Cardiac muscle cell (in vitro differentiated cells and primary cell): ENCODE measurements at regions not wholly inside any gene's neighbourhood (a gene's known extent, or its start where the extent isn't known, plus 50 kb on each side); places are given as distances from the start of the nearest gene placed in this dataset.

Experiments
- DNase-seq, 2 donors: peaks; one replicate each; pipeline versions ENCODE4 v3.0.0 to v3.0.0-alpha.2; 2010 to 2017; ENCODE audit warnings: low read depth in 1 of 2, low spot score in 1 of 2
- H3K27ac ChIP-seq: fragments of 200-600 bp; sonication (generic); 2 replicates; pipeline ENCODE4 v1.5.1; 2016
- H3K27me3 ChIP-seq: fragments of 200-600 bp; sonication (generic); 2 replicates; pipeline ENCODE4 v1.6.0; 2016; ENCODE audit warnings: control low read depth
- H3K36me3 ChIP-seq: fragments of 200-600 bp; sonication (generic); 2 replicates; pipeline ENCODE4 v1.5.1; 2016; ENCODE audit warnings: control low read depth
- H3K4me1 ChIP-seq: fragments of 200-600 bp; sonication (generic); 2 replicates; pipeline ENCODE4 v1.8.1; 2017; ENCODE audit warnings: low read depth, mild to moderate bottlenecking, mixed run types
- H3K4me3 ChIP-seq: fragments of 200-600 bp; sonication (generic); 2 replicates; pipeline ENCODE4 v1.5.1; 2016; ENCODE audit warnings: mild to moderate bottlenecking
- H3K9me3 ChIP-seq: fragments of 200-600 bp; sonication (generic); 2 replicates; pipeline ENCODE4 v1.5.1; 2017; ENCODE audit warnings: low read depth, mild to moderate bottlenecking, control low read depth
- CTCF ChIP-seq: IDR thresholded peaks from 2 replicates; pipeline ENCODE4 v1.5.1; 2012; ENCODE audit warnings: low read depth, mild to moderate bottlenecking, low read length

DNA sequence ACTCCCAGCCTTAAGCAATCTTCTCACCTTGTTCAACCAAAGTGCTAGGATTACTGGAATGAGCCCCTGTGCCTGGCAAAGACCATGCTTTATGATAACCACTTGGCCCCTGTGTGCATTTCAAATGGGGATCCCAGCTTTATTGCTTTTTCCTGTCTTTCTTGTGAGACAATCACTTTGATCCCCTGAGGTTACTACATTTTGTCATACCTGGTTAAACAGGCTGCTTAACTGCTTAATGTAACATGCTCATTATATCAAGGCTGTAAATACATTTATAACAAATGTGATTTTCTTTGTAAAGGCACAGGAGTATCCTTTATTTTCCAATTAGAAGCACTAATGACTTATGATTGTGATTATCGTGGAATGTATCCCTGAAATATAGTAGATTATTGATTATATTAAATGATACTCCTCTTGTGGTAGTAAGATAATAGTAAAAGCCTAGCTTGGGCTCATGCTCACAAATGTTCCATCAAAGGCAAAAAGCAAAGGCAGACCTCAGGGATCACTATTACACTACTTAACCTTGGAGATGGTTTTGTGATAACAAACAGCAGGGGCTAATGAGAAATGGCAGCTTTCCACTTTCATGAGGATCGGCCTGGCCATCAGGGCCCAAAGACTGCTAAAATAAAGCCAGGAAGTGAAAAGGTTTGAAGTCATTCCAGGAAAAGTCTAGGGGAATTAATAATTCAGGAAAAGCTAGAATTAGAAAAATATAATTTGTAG is 290.8 kb upstream of the MDGA2 start:
- DNase-seq: no peak
- Histone ChIP-seq H3K36me3 (no peaks in the 10 kb centered on the region), H3K9me3 (no peaks in the 10 kb centered on the region), H3K27me3 (no peaks in the 10 kb centered on the region), H3K4me1 (peaks cover 13% of the 10 kb centered on the region), H3K27ac (no peak overlapping the region), H3K4me3 (no peak overlapping the region)
- no peak for TF ChIP-seq CTCF

DNA sequence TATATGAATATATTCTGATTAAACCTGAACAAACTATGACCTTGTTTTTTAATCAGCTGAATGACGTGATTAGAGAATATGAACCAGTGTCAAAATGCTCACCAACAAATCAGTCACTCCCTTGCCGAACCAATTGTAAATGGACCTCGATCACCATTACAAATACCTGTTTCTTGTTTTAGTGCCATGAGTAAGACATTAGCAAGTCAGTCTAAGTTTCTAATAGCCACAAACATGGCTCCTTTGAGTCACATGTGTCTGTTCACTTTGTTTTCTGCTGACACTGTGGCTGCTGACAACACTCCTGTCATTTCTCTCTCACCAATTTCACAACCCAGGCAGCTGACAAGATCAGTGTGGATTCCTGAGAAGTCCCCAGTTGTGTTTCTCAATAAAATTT is 286.2 kb upstream of the MDGA2 start:
- H3K4me1 ChIP-seq: peaks cover 15% of the 10 kb centered on the region
- H3K36me3 ChIP-seq: no peaks in the 10 kb centered on the region
- no peak for DNase-seq
- H3K27me3 ChIP-seq: no peaks in the 10 kb centered on the region
- H3K9me3 ChIP-seq: no peaks in the 10 kb centered on the region
- no peak overlapping the region for H3K27ac ChIP-seq
- TF ChIP-seq CTCF: no peak
- no peak overlapping the region for H3K4me3 ChIP-seq

DNA sequence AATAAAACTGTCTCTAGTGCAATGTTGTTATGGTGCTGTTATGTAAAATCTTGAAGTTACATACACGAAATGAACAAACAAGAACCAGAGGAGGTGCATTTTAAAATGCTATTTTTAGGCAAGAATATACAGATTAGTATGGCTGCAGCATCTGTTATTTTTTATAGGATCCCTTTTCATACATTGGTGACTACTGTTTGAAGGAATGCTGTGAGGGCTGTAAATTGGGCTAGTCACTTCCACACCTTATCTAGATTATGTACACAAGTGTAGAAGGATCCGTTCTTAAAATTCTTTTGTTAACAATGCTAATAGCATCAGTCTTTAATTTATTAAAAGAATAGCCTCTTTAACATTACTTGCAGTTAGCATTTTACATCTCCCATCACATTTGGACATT is 284.3 kb upstream of the MDGA2 start:
- Histone ChIP-seq H3K27me3 (no peaks in the 10 kb centered on the region), H3K4me3 (no peak overlapping the region), H3K36me3 (no peaks in the 10 kb centered on the region), H3K4me1 (peaks cover 11% of the 10 kb centered on the region), H3K9me3 (no peaks in the 10 kb centered on the region), H3K27ac (no peak overlapping the region)
- no peak for DNase-seq
- TF ChIP-seq CTCF: no peak

DNA sequence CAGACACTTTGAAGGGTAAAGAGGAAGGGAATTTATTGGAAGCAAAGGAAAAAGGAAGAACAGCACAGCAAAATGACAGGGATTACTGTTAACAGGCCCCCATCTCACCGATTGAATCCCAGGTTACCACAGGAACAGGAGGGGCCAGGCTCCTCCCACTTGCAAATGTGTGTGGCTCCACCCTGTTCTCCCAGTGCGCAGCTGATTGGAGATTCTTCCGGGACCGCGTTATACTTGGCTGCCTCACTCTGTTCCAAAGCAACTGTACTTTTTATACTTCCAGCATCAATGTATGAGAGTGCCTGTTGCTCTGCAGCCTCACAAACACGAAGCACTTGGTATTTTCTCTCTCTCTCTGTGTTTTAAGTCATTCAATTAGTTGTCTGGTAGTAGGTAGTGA is 273.6 kb upstream of the MDGA2 start:
- no peaks in the 10 kb centered on the region for H3K9me3 ChIP-seq
- H3K4me3 ChIP-seq: no peak overlapping the region
- TF ChIP-seq CTCF: no peak
- H3K4me1 ChIP-seq: no peaks in the 10 kb centered on the region
- no peak for DNase-seq
- H3K27ac ChIP-seq: no peak overlapping the region
- H3K36me3 ChIP-seq: no peaks in the 10 kb centered on the region
- H3K27me3 ChIP-seq: no peaks in the 10 kb centered on the region

DNA sequence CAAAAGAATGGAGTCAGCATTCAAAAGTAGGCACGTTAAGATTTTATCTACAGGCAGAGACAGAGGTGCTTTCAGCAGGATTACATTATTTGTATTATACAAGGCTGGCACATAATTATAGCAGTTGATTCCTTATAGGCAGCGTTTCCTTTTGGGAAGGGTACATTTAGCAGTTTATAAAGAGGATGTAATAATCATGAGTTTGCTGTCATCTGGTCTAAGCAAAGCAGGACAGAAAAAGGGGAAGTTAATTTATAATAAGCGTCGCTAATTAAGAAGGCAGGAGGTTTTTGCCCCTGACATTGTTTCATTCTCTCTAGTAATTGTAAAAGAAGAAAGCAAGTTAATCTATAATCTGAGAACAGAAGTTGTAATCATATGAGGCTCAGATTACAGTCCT is 259.9 kb upstream of the MDGA2 start:
- Histone ChIP-seq H3K36me3 (no peaks in the 10 kb centered on the region), H3K27ac (no peak overlapping the region), H3K9me3 (no peaks in the 10 kb centered on the region), H3K4me3 (no peak overlapping the region), H3K27me3 (no peaks in the 10 kb centered on the region), H3K4me1 (no peaks in the 10 kb centered on the region)
- DNase-seq: no peak
- no peak for TF ChIP-seq CTCF
